Dendritic cell treated with granulocyte-macrophage colony-stimulating factor and Interleukin-4, amounts not matched to agents 40 ng/mL and 50 ng/mL, for 4 days (primary cell): ENCODE measurements at regions not wholly inside any gene's neighbourhood (a gene's known extent, or its start where the extent isn't known, plus 50 kb on each side); places are given as distances from the start of the nearest gene placed in this dataset.
"Not testable (repeated sequence)": the region's sequence is repeated elsewhere in the genome, so short reads cannot be mapped to it uniquely, and the experiment has no call there.

ENCODE experiments used
- H3K27ac Mint-ChIP-seq: one replicate; pipeline ENCODE4 v1.8.0; 2022; ENCODE audit warnings: mild to moderate bottlenecking, mixed read lengths
- H3K27me3 Mint-ChIP-seq: one replicate; pipeline ENCODE4 v1.8.0; 2022; ENCODE audit warnings: mild to moderate bottlenecking, mixed read lengths
- H3K36me3 Mint-ChIP-seq: one replicate; pipeline ENCODE4 v1.8.0; 2022; ENCODE audit warnings: low read depth, mixed read lengths
- H3K4me1 Mint-ChIP-seq: one replicate; pipeline ENCODE4 v1.8.0; 2022; ENCODE audit warnings: low read depth, mixed read lengths
- H3K4me3 Mint-ChIP-seq: one replicate; pipeline ENCODE4 v1.8.0; 2022; ENCODE audit warnings: mild to moderate bottlenecking, moderate library complexity, mixed read lengths
- H3K9me3 Mint-ChIP-seq: one replicate; pipeline ENCODE4 v1.8.0; 2022; ENCODE audit warnings: mixed read lengths
- intact Hi-C: fragments of 100-400 bp; cut with micrococcal nuclease; formaldehyde crosslinking; loops from one replicate; pipeline ENCODE4 v1.15.0; 2022

GRCh38 chr13:22961835-22962537 is 218.8 kb upstream of the SGCG start:
- no peaks in the 10 kb centered on the region for H3K27me3 Mint-ChIP-seq
- peaks cover 11% of the 10 kb centered on the region for H3K4me1 Mint-ChIP-seq
- no peaks in the 10 kb centered on the region for H3K9me3 Mint-ChIP-seq
- H3K4me3 Mint-ChIP-seq, result no peak overlapping the region
- H3K27ac Mint-ChIP-seq, result no peak overlapping the region
- intact Hi-C loops, result no loop called here
- no peaks in the 10 kb centered on the region for H3K36me3 Mint-ChIP-seq

GRCh38 chr13:22963384-22964053 is 217.3 kb upstream of the SGCG start:
- H3K27me3 Mint-ChIP-seq, H3K9me3 Mint-ChIP-seq, intact Hi-C loops, H3K36me3 Mint-ChIP-seq, H3K4me3 Mint-ChIP-seq, H3K27ac Mint-ChIP-seq: not testable (repeated sequence)
- H3K4me1 Mint-ChIP-seq, result peaks cover 11% of the 10 kb centered on the region

- H3K9me3 Mint-ChIP-seq, result no peaks in the 10 kb centered on the region
- no peak overlapping the region for H3K27ac Mint-ChIP-seq
- intact Hi-C loops, result no loop called here
- no peaks in the 10 kb centered on the region for H3K27me3 Mint-ChIP-seq
- H3K36me3 Mint-ChIP-seq, result no peaks in the 10 kb centered on the region
- peaks cover 11% of the 10 kb centered on the region for H3K4me1 Mint-ChIP-seq
- H3K4me3 Mint-ChIP-seq, result no peak overlapping the region
Measured at GRCh38 chr13:22964245-22964966, 216.4 kb upstream of the SGCG start.

- H3K9me3 Mint-ChIP-seq, H3K27ac Mint-ChIP-seq, H3K27me3 Mint-ChIP-seq, intact Hi-C loops, H3K36me3 Mint-ChIP-seq, H3K4me1 Mint-ChIP-seq, H3K4me3 Mint-ChIP-seq: not testable (repeated sequence)
Measured at GRCh38 chr13:22965011-22965857, 215.5 kb upstream of the SGCG start.

GRCh38 chr13:22965858-22966239 is 214.9 kb upstream of the SGCG start:
- intact Hi-C loops, H3K27me3 Mint-ChIP-seq, H3K27ac Mint-ChIP-seq, H3K36me3 Mint-ChIP-seq, H3K4me3 Mint-ChIP-seq, H3K9me3 Mint-ChIP-seq, H3K4me1 Mint-ChIP-seq: not testable (repeated sequence)

GRCh38 chr13:22966753-22967152 is 214.0 kb upstream of the SGCG start:
- H3K36me3 Mint-ChIP-seq, H3K27me3 Mint-ChIP-seq, H3K4me3 Mint-ChIP-seq, H3K27ac Mint-ChIP-seq, H3K4me1 Mint-ChIP-seq, H3K9me3 Mint-ChIP-seq, intact Hi-C loops: not testable (repeated sequence)

- Mint-ChIP-seq H3K9me3 (no peaks in the 10 kb centered on the region), H3K4me1 (no peaks in the 10 kb centered on the region), H3K36me3 (no peaks in the 10 kb centered on the region), H3K27ac (no peak overlapping the region), H3K4me3 (no peak overlapping the region), H3K27me3 (peaks cover 1% of the 10 kb centered on the region)
- intact Hi-C loops, result no loop called here
Measured at GRCh38 chr13:22967669-22968068, 213.1 kb upstream of the SGCG start.

GRCh38 chr13:22979952-22980351 is 200.8 kb upstream of the SGCG start:
- Mint-ChIP-seq H3K27me3 (peaks cover 2% of the 10 kb centered on the region), H3K36me3 (no peaks in the 10 kb centered on the region), H3K9me3 (peaks cover 52% of the 10 kb centered on the region), H3K4me3 (no peak overlapping the region), H3K27ac (no peak overlapping the region), H3K4me1 (no peaks in the 10 kb centered on the region)
- intact Hi-C loops, result no loop called here

GRCh38 chr13:22980936-22981335 is 199.8 kb upstream of the SGCG start:
- H3K27me3 Mint-ChIP-seq, result peaks cover 2% of the 10 kb centered on the region
- H3K4me1 Mint-ChIP-seq, result no peaks in the 10 kb centered on the region
- H3K36me3 Mint-ChIP-seq, result no peaks in the 10 kb centered on the region
- H3K9me3 Mint-ChIP-seq, result peaks cover 62% of the 10 kb centered on the region
- intact Hi-C loops, result no loop called here
- no peak overlapping the region for H3K27ac Mint-ChIP-seq
- no peak overlapping the region for H3K4me3 Mint-ChIP-seq

- no peaks in the 10 kb centered on the region for H3K36me3 Mint-ChIP-seq
- H3K4me1 Mint-ChIP-seq, result no peaks in the 10 kb centered on the region
- H3K4me3 Mint-ChIP-seq, result no peak overlapping the region
- H3K9me3 Mint-ChIP-seq, result peaks cover 34% of the 10 kb centered on the region
- intact Hi-C loops, result no loop called here
- H3K27me3 Mint-ChIP-seq, result no peaks in the 10 kb centered on the region
- H3K27ac Mint-ChIP-seq, result no peak overlapping the region
Measured at GRCh38 chr13:22993148-22993547, 187.6 kb upstream of the SGCG start.

- intact Hi-C loops, result no loop called here
Measured at GRCh38 chr13:23003446-23003845, 177.3 kb upstream of the SGCG start.

GRCh38 chr13:23007426-23007825 is 173.4 kb upstream of the SGCG start:
- intact Hi-C loops, result no loop called here
- H3K4me1 Mint-ChIP-seq, result no peaks in the 10 kb centered on the region
- H3K9me3 Mint-ChIP-seq, result peaks cover 19% of the 10 kb centered on the region
- no peak overlapping the region for H3K27ac Mint-ChIP-seq
- no peaks in the 10 kb centered on the region for H3K27me3 Mint-ChIP-seq
- no peak overlapping the region for H3K4me3 Mint-ChIP-seq
- no peaks in the 10 kb centered on the region for H3K36me3 Mint-ChIP-seq

More at GRCh38 chr13:23003446-23003845, 177.3 kb upstream of the SGCG start:
- no peaks in the 10 kb centered on the region for H3K27me3 Mint-ChIP-seq
- no peaks in the 10 kb centered on the region for H3K4me1 Mint-ChIP-seq
- H3K36me3 Mint-ChIP-seq, result no peaks in the 10 kb centered on the region
- H3K9me3 Mint-ChIP-seq, result peaks cover 33% of the 10 kb centered on the region
- no peak overlapping the region for H3K4me3 Mint-ChIP-seq
- no peak overlapping the region for H3K27ac Mint-ChIP-seq

- Mint-ChIP-seq H3K4me3 (no peak overlapping the region), H3K4me1 (no peaks in the 10 kb centered on the region), H3K27ac (no peak overlapping the region), H3K27me3 (no peaks in the 10 kb centered on the region), H3K9me3 (peaks cover 9% of the 10 kb centered on the region), H3K36me3 (no peaks in the 10 kb centered on the region)
- intact Hi-C loops, result no loop called here
Measured at GRCh38 chr13:23018143-23018542, 162.6 kb upstream of the SGCG start.
